GM19238 (cell line): ENCODE measurements at regions not wholly inside any gene's neighbourhood (a gene's known extent, or its start where the extent isn't known, plus 50 kb on each side); places are given as distances from the start of the nearest gene placed in this dataset.
"Not testable (repeated sequence)": the region's sequence is repeated elsewhere in the genome, so short reads cannot be mapped to it uniquely, and the experiment has no call there.

Experiments
- DNase-seq: peaks from one replicate; pipeline ENCODE4 v3.0.0; 2011; ENCODE audit warnings: low spot score; ENCODE audit not compliant: insufficient read length

- no peak for DNase-seq
Observed at GRCh38 chr4:159410076-159410777, 307.3 kb downstream of the RAPGEF2 start.

DNA sequence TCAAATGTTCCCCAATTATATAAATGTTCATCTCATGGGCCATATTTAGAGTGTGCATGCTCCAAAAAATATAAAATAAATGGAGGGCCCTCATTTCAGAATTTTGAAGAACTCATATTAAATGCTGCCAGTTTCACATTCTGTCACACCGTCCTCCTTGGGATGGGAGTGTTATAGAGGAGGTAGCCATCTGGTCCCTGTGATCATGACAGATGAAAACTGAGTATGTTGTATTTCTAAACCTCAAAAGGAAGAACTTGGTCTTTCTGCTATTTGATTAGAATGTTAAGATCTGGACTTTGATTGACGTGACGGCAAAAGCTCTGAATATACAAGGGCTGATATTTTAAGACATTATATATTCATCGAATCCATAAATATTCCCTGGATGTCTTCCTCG is 308.0 kb downstream of the RAPGEF2 start:
- no peak for DNase-seq

- no peak for DNase-seq
Observed at GRCh38 chr4:159413306-159413943, 310.5 kb downstream of the RAPGEF2 start.

DNA sequence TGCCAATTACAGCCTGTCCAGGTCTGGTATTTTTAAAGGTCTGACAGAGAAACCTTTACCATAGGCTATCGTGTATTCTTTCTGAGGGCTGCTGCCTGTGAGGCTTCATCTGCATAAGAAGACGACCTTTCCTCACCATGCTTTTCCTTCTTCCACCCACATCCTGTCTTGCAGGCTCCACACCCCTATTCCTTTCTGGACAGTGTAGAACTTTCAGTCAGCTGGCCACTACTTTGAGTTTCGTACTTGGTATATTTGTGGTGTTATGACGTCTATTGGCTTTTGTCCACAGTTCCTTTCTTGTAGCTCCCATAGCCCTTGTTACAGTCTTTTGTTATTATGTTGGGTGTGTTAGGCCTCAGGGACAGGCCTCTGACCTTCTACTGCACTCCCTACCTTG is 311.4 kb downstream of the RAPGEF2 start:
- DNase-seq: no peak

- DNase-seq: no peak
Observed at GRCh38 chr4:159416073-159416472, 313.2 kb downstream of the RAPGEF2 start.

DNA sequence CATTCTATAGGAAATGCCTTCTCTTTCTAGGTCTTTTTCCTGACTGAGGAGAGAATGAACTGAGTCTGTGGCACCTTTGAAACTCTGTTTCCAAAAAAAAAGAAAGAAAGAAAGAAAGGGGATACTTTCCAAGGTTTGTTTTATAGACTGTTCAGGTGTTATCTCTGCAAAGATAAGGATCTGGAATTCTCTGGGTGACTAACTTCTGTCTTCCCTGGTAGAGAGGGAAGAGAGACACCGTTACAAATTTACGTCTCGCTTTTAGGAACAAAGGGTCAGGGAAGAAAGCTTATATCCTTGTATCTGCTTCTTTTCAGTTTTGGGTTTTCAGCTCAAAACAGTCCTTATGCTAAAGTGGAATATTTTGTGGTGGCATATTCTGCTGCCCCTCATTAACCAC is 314.1 kb downstream of the RAPGEF2 start:
- no peak for DNase-seq

DNA sequence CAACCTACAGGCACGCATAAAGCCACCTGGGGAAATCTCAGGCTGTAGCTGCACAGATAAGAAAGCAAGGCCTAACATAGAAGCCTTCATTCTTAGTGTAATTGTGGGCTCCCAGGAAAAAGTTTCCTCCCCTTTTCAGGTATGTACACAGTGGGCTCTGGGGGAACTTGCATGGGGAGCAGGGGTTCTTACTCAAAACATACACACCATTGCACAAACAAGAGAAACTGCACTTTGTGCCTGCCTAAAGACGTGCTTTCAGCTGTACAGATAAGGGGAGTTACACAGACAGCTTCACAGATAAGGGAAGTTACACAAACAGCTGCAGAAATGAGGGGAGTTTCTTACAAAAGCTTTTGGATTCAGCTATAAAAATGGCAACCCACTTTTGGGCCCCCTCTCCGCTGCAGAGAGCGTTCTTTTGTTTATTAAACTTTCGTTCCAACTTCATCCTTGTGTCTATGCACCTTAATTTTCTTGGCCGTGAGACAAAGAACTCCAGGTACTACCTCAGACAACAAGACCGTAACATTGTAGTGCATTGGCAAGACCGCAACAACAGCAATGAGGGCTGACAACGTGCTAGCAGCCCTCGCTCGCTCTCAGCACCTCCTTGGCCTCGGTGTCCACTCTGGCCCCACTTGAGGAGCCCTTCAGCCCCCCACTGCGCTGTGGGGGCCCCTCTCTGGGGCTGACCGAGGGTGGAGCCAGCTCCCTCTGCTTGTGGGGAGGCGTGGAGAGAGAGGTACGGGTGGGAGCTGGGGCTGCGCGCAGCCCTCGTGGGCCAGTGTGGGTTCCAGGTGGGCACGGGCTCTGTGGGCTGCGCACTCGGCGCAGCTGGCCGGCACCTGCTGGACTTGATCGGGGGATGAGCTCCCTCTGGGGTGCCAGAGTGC is 317.5 kb downstream of the RAPGEF2 start:
- DNase-seq: no peak

DNA sequence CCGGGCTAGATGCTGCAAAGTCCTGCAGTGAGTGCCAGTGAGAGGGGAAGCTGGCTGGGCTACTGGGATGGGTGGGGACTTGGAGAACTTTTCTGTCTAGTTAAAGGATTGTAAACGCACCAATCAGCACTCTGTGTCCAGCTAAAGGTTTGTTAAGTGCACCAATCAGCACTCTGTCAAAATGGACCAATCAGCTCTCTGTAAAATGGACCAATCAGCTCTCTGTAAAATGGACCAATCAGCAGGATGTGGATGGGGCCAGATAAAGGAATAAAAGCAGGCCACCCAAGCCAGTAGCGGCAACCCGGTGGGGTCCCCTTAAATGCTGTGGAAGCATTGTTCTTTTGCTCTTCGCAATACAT is 318.2 kb downstream of the RAPGEF2 start:
- not testable (repeated sequence) for DNase-seq

DNA sequence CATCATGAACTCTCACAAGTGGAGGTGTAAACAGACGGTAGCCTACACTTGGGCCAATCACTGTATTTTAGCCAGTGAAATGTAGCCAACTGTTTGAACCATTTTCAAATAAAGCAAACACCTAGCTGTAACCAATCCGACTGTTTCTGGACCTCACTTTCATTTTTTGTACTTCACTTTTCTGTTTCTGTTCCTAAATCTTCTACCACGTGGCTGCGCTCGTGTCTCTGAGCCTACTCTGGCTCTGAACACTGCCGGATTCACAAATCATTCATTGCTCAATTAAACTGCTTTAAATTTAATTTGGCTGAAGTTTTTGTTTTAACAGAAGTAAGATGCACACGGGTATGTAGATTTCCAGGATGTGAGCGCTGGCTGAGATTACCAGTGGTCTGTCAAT is 319.1 kb downstream of the RAPGEF2 start:
- DNase-seq: no peak

DNA sequence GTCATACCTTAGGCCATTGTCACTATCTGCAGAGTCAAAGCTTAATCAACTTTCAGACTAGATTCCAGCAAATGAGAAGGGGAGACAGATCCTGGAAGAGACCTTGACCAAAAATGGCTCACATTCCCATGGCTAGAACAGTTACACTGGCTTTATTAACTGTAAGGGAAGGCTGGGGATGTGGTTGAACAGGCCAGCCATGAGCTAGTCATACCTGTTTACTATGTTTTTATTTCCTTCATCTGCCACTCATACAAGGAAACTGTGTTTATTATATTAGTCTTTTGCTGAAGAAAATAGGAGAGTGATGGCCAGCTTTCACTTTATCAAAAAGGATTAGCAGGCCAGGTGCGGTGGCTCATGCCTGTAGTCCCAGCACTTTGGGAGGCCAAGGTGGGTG is 319.7 kb downstream of the RAPGEF2 start:
- DNase-seq: no peak

- DNase-seq: no peak
Observed at GRCh38 chr4:159425737-159426305, 322.9 kb downstream of the RAPGEF2 start.

DNA sequence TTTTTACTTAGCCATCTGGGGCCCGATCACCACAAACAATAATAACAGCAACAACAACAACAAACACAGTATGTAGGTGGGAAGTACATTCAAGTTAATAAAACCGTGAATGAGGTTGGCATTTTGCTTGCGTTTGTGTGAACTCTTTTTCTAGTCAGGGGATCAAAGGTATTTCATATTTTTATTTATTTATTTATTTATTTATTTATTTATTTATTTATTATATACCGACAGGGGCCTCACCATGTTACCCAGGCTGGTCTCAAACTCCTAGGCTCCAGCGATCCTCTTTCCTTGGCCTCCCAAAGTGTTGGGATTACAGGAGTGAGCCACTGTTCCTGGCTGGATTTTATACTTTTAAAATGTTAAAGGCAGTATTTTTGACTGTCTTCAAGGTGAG is 325.4 kb downstream of the RAPGEF2 start:
- DNase-seq: no peak

- DNase-seq: no peak
Observed at GRCh38 chr4:159428975-159429692, 326.3 kb downstream of the RAPGEF2 start.

DNA sequence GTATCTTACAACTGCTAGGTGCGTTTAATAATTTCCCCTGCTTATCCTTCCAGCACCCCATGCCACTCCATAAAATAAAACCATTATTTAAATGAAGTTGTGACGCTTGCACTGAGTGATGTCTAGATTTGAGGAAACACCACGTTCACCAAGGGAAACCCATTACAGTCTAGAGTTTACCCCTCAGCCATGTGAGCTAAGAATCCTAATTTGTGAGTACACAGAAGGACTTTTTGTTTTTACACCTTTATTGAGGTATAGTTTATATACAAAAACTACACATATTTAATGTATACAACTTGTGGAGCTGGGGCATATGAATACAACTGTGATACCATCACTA is 326.8 kb downstream of the RAPGEF2 start:
- DNase-seq: no peak

- no peak for DNase-seq
Observed at GRCh38 chr4:159430896-159431295, 328.0 kb downstream of the RAPGEF2 start.

- no peak for DNase-seq
Observed at GRCh38 chr4:159432436-159432835, 329.6 kb downstream of the RAPGEF2 start.

DNA sequence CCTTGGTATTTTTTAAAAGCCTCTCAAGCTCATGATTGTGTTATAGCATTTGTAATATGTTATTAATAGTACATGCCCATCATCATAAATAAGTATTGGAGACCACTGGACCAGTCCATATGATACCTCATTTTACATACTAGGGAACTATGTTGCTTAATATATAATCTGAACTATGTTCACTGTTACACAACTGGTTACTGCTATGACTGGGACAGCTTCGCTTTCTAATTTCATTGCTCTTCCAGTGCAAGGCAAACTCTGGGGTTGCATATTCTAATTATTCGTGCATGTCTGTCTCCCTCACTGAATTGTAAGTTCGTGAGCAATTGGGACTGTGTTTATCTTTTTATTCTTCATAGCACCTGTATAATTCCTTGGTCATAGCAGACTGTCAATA is 330.5 kb downstream of the RAPGEF2 start:
- no peak for DNase-seq

- DNase-seq: no peak
Observed at GRCh38 chr4:159434114-159434870, 331.4 kb downstream of the RAPGEF2 start.

DNA sequence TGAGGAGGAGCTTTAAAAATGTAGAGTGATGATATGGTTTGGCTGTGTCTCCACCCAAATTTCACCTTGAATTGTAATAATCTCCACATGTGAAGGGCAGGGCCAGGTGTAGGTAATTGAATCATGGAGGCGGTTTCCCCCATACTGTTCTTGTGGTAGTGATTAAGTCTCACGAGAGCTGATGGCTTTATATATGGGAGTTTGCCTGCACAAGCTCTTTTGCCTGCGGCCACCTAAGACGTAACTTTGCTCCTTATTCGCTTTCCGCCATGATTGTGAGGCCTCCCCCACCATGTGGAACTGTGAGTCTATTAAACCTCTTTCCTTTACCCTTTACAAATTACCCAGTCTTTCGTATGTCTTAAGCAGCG is 332.0 kb downstream of the RAPGEF2 start:
- no peak for DNase-seq

- DNase-seq: no peak
Observed at GRCh38 chr4:159435561-159436023, 332.7 kb downstream of the RAPGEF2 start.

- no peak for DNase-seq
Observed at GRCh38 chr4:159443975-159444374, 341.1 kb downstream of the RAPGEF2 start.
